WTC11 (cell line): ENCODE measurements at regions not wholly inside any gene's neighbourhood (a gene's known extent, or its start where the extent isn't known, plus 50 kb on each side); places are given as distances from the start of the nearest gene placed in this dataset.

ENCODE experiments used
- ATAC-seq: fragments of 200-7000 bp; cut with Tn5 transposase; 2 replicates; pipeline ENCODE4 v1.10.0; 2021; ENCODE audit warnings: mild to moderate bottlenecking, moderate library complexity
- CTCF ChIA-PET: fragments of 300-600 bp; sonication (Branson Sonifier 250); formaldehyde crosslinking; loops from one replicate; lab custom pipeline; 2021; ENCODE audit warnings: antibody characterized with exemption; lab: Charles Lee
- POLR2A ChIA-PET: fragments of 350-600 bp; sonication (Branson Sonifier 250); formaldehyde crosslinking; loops from one replicate; lab custom pipeline; 2021; ENCODE audit warnings: antibody characterized with exemption; lab: Charles Lee
- DNase-seq: peaks from one replicate; pipeline ENCODE4 v3.0.0; 2021; ENCODE audit warnings: low spot score
- H3K27ac Mint-ChIP-seq: 2 replicates; pipeline ENCODE4 v1.8.0; 2021; ENCODE audit warnings: mixed read lengths
- H3K27me3 Mint-ChIP-seq: 2 replicates; pipeline ENCODE4 v1.8.0; 2021; ENCODE audit warnings: low read depth, mild to moderate bottlenecking, moderate library complexity, mixed read lengths
- H3K36me3 Mint-ChIP-seq: 2 replicates; pipeline ENCODE4 v1.8.0; 2021; ENCODE audit warnings: mixed read lengths
- H3K4me1 Mint-ChIP-seq: 2 replicates; pipeline ENCODE4 v1.8.0; 2022; ENCODE audit warnings: mixed read lengths
- H3K4me3 Mint-ChIP-seq: 2 replicates; pipeline ENCODE4 v1.8.0; 2021; ENCODE audit warnings: mild to moderate bottlenecking, moderate library complexity, mixed read lengths
- H3K9me3 Mint-ChIP-seq: 2 replicates; pipeline ENCODE4 v1.8.0; 2021; ENCODE audit warnings: mixed read lengths
- ATF2 ChIP-seq: sonication (generic); formaldehyde crosslinking; IDR thresholded peaks from 2 replicates; pipeline ENCODE4 v1.8.1; 2022; ENCODE audit warnings: low read depth, missing genetic modification reagents, borderline replicate concordance
- CREM ChIP-seq: sonication (generic); formaldehyde crosslinking; IDR thresholded peaks from 2 replicates; pipeline ENCODE4 v1.8.1; 2022; ENCODE audit warnings: mild to moderate bottlenecking, missing genetic modification reagents, moderate library complexity
- CTCF ChIP-seq: fragments of 200-600 bp; IDR thresholded peaks from 2 replicates; pipeline ENCODE4 v1.8.0; 2022; ENCODE audit warnings: antibody characterized with exemption
- E2F4 ChIP-seq: sonication (generic); formaldehyde crosslinking; IDR thresholded peaks from 2 replicates; pipeline ENCODE4 v1.8.1; 2022; ENCODE audit warnings: low read depth, mild to moderate bottlenecking, moderate library complexity, missing genetic modification reagents, borderline replicate concordance
- ESRRA ChIP-seq: sonication (generic); formaldehyde crosslinking; IDR thresholded peaks from 2 replicates; pipeline ENCODE4 v1.8.1; 2022; ENCODE audit warnings: mild to moderate bottlenecking, missing genetic modification reagents, borderline replicate concordance
- FOXP4 ChIP-seq: sonication (generic); formaldehyde crosslinking; IDR thresholded peaks from 2 replicates; pipeline ENCODE4 v1.8.0; 2022; ENCODE audit warnings: mild to moderate bottlenecking, missing genetic modification reagents
- GABPB1 ChIP-seq: sonication (generic); formaldehyde crosslinking; IDR thresholded peaks from 2 replicates; pipeline ENCODE4 v1.8.1; 2023; ENCODE audit warnings: mild to moderate bottlenecking, missing genetic modification reagents
- GTF2I ChIP-seq: fragments of 250-450 bp; sonication (Bioruptor Pico); conservative IDR thresholded peaks from 2 replicates; pipeline ENCODE4 v1.4.0; 2021; ENCODE audit warnings: mild to moderate bottlenecking
- JAZF1 ChIP-seq: fragments of 250-450 bp; sonication (Bioruptor Pico); IDR thresholded peaks from 2 replicates; pipeline ENCODE4 v1.9.0; 2021; ENCODE audit warnings: moderate library complexity, mild to moderate bottlenecking, inconsistent platforms
- MXD4 ChIP-seq: fragments of 250-450 bp; sonication (Bioruptor Pico); IDR thresholded peaks from 2 replicates; pipeline ENCODE4 v1.8.0; 2021; ENCODE audit warnings: mild to moderate bottlenecking, moderate library complexity, borderline replicate concordance
- NFE2L1 ChIP-seq: sonication (generic); formaldehyde crosslinking; IDR thresholded peaks from 2 replicates; pipeline ENCODE4 v1.8.1; 2023; ENCODE audit warnings: missing genetic modification reagents
- NFYB ChIP-seq: sonication (generic); formaldehyde crosslinking; conservative IDR thresholded peaks from 2 replicates; pipeline ENCODE4 v1.8.0; 2022; ENCODE audit warnings: low read depth, missing genetic modification reagents
- NR1H2 ChIP-seq: sonication (generic); formaldehyde crosslinking; IDR thresholded peaks from 2 replicates; pipeline ENCODE4 v1.9.0; 2021; ENCODE audit warnings: mild to moderate bottlenecking, moderate library complexity, missing genetic modification reagents
- STAT6 ChIP-seq: sonication (generic); formaldehyde crosslinking; conservative IDR thresholded peaks from 2 replicates; pipeline ENCODE4 v1.8.1; 2023; ENCODE audit warnings: mild to moderate bottlenecking, low read depth, missing genetic modification reagents, moderate library complexity
- TEAD4 ChIP-seq: sonication (generic); formaldehyde crosslinking; IDR thresholded peaks from 2 replicates; pipeline ENCODE4 v1.8.0; 2022; ENCODE audit warnings: mild to moderate bottlenecking, missing genetic modification reagents
- ZNF232 ChIP-seq: sonication (generic); formaldehyde crosslinking; IDR thresholded peaks from 2 replicates; pipeline ENCODE4 v1.8.0; 2022; ENCODE audit warnings: mild to moderate bottlenecking, missing genetic modification reagents
- ZNF263 ChIP-seq: sonication (generic); formaldehyde crosslinking; IDR thresholded peaks from 2 replicates; pipeline ENCODE4 v1.8.1; 2022; ENCODE audit warnings: low read depth, mild to moderate bottlenecking, moderate library complexity, missing genetic modification reagents
- ZNF512 ChIP-seq: sonication (generic); formaldehyde crosslinking; IDR thresholded peaks from 2 replicates; pipeline ENCODE4 v1.8.1; 2022; ENCODE audit warnings: missing genetic modification reagents, borderline replicate concordance
- ZNF532 ChIP-seq: fragments of 250-450 bp; sonication (Bioruptor Pico); IDR thresholded peaks from 2 replicates; pipeline ENCODE4 v1.9.0; 2021; ENCODE audit warnings: mild to moderate bottlenecking, borderline replicate concordance

GRCh38 chr14:65941091-65941490, 528.6 kb downstream of the FUT8 start:
- Mint-ChIP-seq H3K27me3 (no peaks in the 10 kb centered on the region; the same call in 1 of the 2 replicates), H3K36me3 (no peaks in the 10 kb centered on the region), H3K4me3 (no peak overlapping the region), H3K4me1 (peaks cover 42% of the 10 kb centered on the region), H3K27ac (no peak overlapping the region), H3K9me3 (peaks cover 4% of the 10 kb centered on the region; the same call in 1 of the 2 replicates)
- POLR2A ChIA-PET, result no interaction called here
- TF ChIP-seq GTF2I (no peak), ZNF232 (CRISPR knock-in tag) (no peak), FOXP4 (CRISPR knock-in tag) (no peak), ZNF532 (CRISPR knock-in tag) (no peak), NR1H2 (CRISPR knock-in tag) (no peak), ATF2 (CRISPR knock-in tag) (no peak), STAT6 (CRISPR knock-in tag) (no peak), JAZF1 (CRISPR knock-in tag) (no peak), NFE2L1 (CRISPR knock-in tag) (no peak), E2F4 (no peak), CTCF (no peak)
- ATAC-seq (no peak), DNase-seq (no peak)
- CTCF ChIA-PET, result interaction anchor here (0.7 to 2.1 kb wide), 5 partner anchors 14 to 117 kb away, joined by 3 to 13 read pairs (median 3); no protein-coding TSS in a partner anchor

- H3K27me3 Mint-ChIP-seq, result no peaks in the 10 kb centered on the region
- no peak overlapping the region for H3K4me3 Mint-ChIP-seq
- POLR2A ChIA-PET, result no interaction called here
- H3K36me3 Mint-ChIP-seq, result no peaks in the 10 kb centered on the region
- H3K4me1 Mint-ChIP-seq, result peaks cover 35% of the 10 kb centered on the region
- H3K9me3 Mint-ChIP-seq, result peaks cover 4% of the 10 kb centered on the region; the same call in 1 of the 2 replicates
- no peak overlapping the region for H3K27ac Mint-ChIP-seq
- CTCF ChIA-PET, result interaction anchor here (1.4 kb wide), 1 partner anchor 119 kb away, joined by 3 read pairs; no protein-coding TSS in a partner anchor
- DNase-seq (no peak), ATAC-seq (no peak)
- TF ChIP-seq CREM (CRISPR knock-in tag), result no peak
- TF ChIP-seq ESRRA (CRISPR knock-in tag), result no peak
- TF ChIP-seq NFYB (CRISPR knock-in tag), result no peak
- no peak for TF ChIP-seq TEAD4
- TF ChIP-seq GABPB1 (CRISPR knock-in tag), result no peak
- no peak for TF ChIP-seq E2F4
- TF ChIP-seq MXD4, result no peak
- TF ChIP-seq ZNF263, result no peak
- no peak for TF ChIP-seq ZNF512
These were observed 530.6 kb downstream of the FUT8 start for GRCh38 chr14:65943150-65943549.
